Fibroblast of skin of right biceps (primary cell): ENCODE measurements at regions not wholly inside any gene's neighbourhood (a gene's known extent, or its start where the extent isn't known, plus 50 kb on each side); places are given as distances from the start of the nearest gene placed in this dataset.
"Not testable (repeated sequence)": the region's sequence is repeated elsewhere in the genome, so short reads cannot be mapped to it uniquely, and the experiment has no call there.

ENCODE experiments used
- DNase-seq: peaks from one replicate; pipeline ENCODE4 v3.0.0-alpha.2; 2013

DNA sequence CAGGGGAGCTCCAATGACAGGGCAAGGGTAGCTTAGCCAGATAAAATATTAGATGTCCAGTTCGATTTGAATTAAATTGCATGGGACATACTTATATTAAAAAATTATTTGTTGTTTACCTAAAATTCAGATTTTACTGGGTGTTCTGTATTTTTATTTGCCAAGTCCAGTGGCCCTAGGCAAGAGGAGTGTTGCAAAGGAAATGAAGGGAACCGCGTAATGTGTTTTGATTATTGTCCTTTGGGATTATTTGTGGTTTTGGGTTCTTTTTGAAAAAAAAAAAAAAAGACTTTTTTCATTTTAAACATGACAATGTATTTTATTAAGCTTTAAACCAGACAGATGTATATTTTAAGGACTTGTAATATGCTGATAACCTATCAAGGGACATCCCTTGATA, 179.3 kb downstream of the C9orf152 start:
- no peak for DNase-seq

DNA sequence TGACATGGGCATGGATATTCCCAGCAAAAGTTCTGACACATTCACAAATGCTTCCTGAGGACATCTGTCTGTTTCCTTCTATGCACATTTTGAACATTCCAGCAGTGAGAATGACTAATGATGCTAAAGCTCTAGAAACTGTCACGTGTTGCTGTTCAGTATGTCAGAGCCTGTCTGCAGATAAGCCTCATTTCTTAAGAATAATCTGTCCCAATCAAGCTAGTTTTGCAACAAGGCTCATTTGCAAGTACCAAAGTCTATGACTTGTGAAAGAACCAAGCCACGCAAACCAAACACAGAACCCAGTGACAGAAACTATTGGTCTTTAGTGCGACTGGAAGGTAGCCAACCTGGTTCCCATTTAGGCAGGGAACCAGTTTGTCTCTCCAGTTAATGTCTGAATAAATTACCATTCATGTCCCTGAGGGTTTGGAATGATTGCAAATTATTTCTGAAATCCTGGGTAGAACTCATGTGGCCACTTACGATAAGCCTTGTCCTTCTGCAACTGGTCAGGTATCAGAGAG, 178.5 kb downstream of the C9orf152 start:
- DNase-seq = peak; percentile 94

DNA sequence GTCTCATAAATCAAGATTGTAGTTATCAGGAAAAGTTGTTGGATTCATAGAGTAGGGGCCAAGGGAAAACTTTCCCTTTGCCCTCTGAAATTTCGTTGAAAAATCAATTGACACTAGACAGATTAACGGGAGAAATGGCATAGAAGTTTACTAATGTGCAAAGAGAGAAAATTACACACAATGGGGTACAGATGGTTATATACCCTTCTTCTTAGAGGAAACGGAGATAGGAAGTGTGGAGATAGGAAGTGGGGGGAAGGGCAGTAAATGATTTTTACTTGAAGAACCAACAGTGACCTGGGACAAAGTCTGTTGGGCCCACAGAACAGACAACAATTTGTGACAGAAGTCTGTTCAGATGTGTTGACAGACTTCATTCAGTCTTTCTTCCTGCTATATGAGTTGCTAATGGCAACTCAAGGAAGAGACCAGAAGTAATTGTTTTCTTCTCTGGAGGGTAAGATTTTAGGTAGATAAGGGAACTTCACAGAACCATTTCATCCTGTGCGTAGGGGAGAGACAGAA, 177.9 kb downstream of the C9orf152 start:
- no peak for DNase-seq

DNA sequence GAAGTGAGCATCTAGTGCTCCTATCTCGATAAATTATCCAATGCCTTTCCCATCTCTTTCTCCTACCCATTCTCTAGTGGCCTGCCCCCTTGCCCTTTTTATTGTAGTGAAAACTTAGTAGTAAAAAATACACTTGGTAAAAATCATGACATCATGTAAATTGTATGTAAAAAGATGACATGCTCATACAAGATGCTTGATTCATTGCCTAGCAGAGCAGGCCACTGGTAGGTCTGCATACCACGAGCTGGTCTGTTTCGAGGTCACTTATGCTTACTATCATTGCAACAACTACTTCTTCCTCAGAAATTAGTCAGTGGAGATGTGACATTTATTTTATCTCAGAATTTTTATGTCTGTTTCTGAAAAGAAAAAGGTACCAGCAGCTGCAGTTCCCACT, 177.3 kb downstream of the C9orf152 start:
- peak; percentile 85 for DNase-seq

DNA sequence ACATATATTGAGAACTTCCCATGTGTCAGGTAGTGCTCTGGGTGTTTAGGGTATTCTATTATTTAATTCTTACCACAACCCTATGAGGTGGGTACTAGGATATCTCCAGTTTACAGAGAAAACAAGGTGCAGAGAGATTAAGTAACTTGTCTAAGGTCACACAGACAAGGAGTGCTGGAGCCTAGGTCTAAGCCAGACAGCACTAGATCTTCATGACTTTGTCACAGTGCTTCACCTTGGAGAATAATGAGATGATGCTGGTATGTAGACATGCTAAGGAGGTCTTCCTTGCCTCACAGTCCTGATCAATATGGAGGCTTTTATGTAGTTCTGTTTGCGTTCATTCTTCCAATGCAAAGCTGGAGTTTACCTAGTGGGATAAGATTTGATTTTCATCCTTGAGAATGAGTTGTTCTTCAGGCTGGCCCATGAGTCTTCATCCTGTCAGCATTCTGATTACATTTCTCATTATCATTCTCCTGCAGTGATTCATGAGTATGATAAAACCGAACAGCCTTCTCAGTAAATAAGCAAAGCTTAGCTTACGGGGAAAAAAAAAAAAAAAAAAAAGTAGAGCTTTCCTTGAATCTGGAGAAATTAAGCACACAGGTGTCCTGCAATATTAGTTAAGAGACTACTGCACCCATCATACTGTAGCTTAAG, 176.3 kb downstream of the C9orf152 start:
- DNase-seq = peak; percentile 90

DNA sequence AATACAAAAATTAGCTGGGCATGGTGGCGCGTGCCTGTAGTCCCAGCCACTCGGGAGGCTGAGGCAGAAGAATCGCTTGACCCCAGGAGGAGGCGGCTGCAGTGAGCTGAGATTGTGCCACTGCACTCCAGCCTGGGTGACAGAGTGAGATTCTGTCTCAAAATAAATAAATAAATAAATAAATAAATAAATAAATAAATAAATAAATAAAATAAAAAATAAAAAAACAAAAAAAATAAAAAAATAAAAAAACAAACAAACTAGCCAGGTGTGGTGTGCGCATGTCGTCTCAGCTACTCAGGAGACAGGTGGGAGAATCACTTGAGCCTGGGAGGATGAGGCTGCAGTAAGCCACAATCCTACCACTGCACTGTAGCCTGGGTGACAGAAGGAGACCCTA, 175.4 kb downstream of the C9orf152 start:
- DNase-seq = not testable (repeated sequence)

DNA sequence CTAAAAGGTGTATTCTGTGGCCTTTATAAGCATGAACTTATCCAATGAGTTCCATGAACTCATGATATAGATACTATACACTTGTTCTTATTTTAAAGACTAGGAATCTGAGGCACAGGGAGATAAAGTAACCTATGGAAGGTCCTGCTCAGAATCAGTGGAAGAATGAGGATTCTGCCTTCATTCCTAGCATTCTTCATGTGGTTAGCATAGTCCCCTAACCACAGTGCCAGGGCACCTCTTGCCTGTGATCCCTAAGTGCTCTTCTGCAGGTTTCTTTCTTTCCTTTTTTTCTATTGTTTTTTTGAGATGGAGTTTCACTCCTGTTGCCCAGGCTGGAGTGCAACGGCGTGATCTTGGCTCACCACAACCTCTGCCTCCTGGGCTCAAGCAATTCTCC, 174.1 kb downstream of the C9orf152 start:
- DNase-seq = peak; percentile 64

DNA sequence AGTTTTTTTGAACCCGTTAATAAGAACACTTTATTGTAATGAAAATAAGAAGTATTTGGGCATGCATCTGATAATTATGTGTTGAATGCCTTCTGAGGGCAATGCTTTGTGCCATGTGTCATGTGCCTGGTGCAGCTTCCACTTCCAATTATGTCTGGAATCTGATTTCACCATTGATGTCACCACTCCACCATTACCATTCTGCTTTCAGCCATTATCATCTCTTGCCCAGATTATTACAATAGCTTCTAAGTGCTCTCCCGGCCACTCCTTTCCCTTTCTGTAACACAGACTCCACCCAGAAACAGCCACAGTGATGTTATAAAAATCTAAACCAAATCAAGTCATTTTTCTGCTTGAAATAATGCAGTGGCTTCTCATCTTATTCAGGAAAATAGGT, 171.7 kb downstream of the C9orf152 start:
- no peak for DNase-seq

DNA sequence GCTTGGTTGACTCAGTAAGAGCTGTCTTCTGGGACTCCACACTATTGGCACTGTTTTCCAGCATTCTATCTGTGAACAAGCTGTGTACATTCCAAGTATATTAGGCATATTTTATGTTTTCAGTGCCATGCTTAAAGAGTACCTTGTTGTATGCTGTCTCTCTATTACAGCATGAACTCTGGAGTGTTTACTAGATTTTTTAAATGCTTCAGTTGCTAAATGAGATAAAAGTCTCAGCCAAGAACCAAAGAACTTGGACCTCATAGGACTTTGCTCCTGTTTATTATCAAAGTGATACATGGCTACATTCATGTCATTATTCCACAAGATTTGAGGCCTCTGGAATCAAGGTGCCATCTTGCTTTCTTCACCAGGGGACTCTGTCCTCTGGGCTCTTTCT, 167.2 kb downstream of the C9orf152 start:
- peak; percentile 82 for DNase-seq

DNA sequence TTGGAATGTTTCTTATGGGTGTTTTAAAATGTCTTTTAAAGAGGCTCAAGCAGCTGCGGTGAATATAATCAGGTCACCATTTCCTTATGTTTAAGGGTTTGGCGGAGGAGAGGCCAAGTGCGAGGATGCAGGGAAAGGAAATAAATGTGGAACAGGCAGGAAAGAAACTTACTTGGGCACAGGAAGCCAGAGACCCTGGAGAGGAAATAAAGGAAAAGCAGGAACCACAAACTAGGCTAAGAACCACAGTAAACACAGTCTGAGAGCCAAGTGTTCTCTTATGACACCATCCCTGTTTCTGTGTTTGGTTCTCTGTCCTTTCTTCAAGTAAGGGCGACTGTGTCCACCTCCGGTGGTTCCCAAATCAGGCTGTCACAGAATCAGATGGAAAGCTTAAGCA, 166.5 kb downstream of the C9orf152 start:
- DNase-seq = no peak

DNA sequence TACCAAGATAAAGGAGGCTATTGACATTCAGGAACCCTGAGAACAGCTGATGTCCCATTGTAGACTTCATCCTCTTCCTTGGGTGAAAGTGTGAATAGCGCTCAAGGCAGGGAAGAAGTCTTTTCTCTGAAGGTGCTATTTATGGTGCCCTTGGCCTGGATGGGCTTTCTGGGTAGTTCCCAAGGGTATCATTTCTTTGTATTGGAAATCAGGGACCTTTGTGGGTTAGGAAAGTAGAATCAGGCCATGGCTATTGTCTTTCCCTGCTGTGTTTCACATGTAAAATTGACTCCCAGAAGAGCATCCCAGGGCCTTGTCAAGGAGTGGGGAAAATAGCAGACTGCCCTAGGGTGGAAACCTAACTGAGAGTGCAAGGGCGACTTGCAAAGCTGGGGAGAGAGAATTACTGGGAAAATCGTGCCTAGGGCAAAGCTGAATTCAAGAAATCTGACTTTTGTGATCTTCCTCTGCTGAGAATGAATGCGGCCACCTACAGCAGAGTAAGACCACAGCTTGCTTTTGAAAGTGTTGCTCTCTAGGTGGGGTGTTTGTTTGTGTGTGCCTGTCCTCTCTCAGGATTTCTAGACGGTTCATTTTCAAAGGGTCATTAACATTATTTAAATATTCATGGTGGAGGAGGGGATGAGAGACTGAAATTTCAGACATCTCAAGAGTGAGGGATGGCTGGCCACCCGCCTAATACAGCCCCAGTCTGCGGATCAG, 160.6 kb downstream of the C9orf152 start:
- no peak for DNase-seq

DNA sequence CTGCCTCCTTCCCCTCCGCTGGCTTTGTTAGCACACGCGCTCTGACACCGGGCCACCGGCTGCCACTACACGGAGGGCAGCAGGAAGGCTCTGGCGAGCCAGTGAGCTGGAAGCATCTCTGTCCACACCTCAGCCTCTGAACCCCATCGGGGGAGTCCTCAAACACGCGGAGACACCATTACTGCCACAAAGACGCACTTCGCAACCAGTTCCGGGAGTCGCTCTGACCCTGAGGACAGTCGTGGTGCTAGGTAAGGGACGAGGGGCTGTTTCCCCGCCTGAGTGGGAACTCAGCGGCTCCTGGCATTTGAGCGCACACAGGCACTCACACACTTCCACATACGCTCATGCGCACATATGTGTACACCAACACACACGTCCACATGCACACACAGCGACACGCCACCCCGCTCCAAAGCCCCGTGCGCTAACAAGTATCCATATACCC, 160.0 kb downstream of the C9orf152 start:
- DNase-seq = no peak

DNA sequence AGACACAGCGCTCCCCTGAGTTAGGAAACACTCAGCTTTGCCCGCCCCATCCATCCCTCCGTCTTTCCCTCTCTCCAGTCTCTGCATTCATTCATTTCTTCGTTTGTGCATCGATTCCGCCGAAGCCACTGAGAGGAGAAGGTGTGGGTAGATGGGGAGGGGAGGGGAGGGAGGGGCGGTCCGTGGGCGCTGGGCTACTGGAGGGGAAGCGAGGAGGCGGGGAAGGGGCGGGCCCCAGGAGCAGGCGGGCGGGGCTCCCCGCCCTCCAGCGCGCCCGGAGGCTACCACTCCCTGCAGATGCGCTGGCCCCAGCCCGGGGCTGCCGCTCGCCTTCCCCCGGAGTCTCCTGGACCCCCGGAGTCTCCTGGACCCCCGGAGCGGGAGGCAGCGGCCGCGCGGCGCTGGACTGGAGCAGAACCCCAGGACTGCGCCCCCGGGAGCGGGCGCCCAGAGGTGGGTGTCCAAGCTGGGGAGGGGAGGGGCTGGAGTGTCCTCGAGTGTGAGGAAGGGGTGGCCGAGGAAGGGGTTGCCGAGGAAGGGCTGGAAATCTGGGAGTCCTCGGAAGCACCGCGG, 159.5 kb downstream of the C9orf152 start:
- DNase-seq = peak; percentile 84

DNA sequence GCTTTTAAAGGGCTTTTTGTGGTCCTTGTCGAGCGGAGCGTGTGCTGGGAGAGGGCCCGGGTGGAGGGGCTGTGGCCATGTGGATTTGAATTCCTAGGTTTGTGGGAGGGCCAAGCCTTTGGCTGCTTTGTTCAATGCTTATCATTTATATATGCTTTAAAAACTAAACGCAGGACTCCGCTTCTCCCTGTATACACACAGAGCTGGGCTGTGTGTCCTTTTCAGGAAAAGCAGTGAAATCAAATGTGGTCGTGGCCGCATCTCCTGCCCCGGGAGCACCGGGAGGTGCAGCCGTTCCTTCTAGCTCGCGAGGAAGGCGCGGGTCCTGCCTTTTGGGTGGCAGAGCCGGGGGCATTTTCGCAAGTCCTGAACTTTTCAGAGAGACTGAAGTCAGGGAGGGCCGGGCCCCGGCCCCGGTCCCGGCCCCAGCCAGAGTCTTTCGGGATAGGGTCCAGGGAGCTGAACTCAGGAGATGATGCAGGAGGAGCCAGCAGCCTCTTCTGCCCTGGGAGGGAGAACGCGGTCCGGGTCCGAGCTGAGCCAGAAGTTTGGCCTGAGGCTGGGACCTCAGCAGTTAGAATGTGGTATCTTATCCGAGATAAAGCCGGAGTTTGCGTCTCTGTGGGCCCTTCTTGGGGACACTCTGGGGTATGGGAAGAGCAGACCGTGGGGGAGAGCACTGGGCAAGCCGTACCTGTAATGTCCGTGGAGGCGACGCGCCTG, 158.8 kb downstream of the C9orf152 start:
- peak; percentile 38 for DNase-seq

DNA sequence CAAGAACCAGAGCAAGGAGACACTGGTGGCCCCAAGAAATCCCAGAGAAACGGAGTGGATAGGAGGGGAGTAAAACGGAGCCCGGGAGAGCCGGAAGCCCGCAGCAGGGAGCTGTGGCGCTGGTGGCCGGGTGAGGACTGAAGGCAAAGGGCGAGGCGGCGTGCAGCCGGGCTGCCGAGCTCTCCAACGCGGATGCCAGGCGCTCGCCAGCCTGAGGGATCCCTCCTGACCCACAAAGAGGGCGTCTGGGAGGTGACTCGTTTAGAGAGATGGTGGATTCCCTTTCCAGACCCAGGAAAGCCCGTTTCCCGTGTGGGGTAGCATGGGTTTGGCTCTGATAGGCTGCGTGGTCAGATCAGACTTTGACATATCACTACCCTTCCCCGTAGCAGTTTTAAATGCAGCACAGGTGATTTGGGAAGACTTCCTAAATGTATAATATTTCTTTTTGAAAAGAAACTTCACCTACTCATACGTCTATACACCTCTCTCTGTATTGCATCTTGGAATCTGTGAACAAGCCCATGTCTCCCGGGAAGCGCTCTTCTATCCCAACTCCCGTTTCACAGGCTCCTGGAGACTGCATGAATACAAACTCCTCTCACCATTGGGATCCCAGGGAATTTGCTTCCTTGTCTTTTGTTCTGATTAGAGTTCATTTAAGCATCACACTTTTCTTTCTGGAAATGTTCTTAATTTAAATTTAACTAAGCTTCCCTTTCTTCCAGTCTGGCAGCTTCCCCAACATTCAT, 158.1 kb downstream of the C9orf152 start:
- peak; percentile 23 for DNase-seq

DNA sequence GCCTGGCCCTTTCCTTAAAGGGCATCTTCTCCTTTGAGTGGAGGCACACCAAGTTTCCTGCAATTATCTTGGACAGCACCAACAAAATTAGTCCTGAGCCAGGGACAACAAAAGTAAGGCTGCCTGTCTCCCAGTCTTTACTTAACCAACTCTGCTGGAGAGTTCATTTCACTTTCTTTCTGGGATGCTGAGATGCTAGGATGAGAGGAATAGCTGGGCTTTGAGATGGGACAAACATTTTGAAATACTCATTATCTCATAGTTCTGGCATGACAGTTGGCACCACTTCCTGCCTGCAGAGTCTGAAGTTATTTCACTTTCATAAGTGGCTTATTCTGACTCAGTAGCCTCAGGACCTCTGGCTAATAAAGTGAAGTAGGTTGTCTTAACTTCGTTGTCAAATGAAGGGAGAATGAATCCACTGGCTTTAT, 157.0 kb downstream of the C9orf152 start:
- DNase-seq = peak; percentile 95

DNA sequence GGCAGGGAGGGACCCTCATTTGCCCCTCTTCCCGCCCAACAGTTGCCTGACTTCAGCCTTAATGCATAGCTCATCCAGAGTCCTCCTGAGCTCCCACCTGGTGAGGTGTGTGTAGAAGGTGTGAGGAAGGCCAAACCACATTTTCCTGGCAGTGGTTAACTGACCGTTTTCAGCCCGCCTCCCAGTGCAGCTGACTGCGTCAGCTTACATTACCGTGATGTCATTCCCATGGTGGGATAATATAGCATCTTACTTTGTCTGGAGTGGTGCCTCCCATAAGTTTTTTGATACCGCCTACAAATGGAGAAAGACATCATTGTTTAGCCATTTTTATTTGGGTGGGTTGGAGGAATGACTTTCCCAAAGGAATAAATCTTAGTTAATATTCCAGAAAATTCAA, 151.9 kb downstream of the C9orf152 start:
- no peak for DNase-seq

DNA sequence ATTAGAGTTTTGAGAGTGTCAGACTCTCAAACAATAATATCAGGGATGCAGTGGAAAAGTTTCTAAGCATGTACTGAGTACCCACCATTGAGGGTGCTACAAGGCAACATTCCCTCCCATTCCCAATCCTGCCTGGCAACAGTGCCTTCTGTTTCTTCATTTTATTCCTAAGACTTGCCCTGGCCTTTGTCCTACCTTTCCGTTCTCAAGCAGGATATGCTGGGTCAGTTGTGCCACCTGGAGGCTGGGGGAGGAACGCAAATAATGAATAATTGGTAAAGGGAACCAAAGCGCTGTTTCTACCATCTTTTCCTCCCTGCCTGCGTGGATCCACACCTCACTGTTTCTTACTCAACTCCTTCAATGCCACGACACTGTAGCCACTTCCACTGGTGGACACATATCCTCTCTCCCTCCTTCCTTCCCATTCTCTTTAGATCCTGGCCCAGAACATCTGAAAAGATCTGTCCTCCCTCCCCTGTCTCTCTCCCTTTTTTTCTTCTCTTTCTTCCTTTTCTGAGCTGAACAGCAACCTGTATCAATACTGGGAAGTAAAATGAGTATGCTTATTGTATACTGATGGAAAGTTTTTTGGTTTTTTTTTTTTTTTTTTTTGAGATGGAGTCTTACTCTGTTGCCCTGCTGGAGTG, 149.5 kb downstream of the C9orf152 start:
- DNase-seq = peak; percentile 50

DNA sequence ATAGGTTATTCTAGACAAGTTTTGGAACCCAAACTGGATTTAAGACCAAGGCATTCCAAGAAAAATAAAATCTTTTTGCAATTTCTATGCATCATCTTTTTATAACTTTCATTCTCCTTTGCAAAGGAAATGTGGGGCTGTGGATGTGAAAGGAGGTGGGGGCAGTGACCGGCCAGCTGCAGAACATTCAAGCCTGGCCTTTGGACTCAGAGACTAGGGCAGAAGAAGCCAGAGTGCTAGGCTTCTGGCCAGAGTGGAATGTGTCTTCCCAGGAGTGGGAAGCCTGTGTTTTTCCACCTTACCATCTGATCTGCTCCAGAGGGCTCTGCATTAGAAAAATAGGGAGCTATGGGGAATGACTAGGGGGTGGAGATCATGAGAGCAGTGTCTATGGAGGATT, 148.5 kb downstream of the C9orf152 start:
- no peak for DNase-seq

DNA sequence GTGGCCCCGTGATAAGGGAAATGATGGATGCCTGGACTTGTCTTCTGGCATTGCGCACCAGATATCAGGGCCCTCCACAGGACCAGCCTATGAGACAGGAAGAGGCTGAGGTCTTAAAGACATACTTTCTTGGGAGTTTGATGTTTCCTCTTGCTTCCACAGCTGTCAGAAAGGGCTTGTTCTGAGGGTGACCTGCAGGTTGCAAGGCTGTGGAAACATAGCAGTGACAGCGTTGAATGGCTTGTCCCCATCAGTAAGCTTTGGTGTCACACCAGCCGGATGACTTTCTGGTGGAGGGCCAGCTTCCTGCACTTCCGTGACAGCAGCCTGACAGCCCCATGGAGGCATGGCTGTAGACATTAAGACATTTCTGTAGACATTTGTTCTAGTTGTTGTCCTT, 143.2 kb downstream of the C9orf152 start:
- DNase-seq = no peak

DNA sequence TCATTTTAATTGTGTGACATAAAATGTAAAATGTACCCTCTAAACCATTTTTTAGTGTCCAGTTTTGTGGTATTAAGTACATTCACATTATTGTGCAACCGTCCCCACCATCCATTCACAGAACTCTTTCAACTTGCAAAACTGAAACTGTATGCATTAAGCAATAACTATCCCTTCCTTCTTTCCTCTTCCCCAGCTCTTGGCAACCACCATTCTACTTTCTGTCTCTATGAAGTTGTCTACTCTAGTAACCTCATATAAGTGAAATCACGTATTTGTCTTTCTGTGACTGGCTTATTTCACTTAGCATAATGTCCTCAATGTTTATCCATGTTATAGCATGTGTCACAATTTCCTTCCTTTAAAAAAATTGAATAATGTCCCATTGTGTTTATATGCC, 142.4 kb downstream of the C9orf152 start:
- DNase-seq = no peak
